PC-3 (cell line): ENCODE measurements at regions not wholly inside any gene's neighbourhood (a gene's known extent, or its start where the extent isn't known, plus 50 kb on each side); places are given as distances from the start of the nearest gene placed in this dataset.
"Not testable (repeated sequence)": the region's sequence is repeated elsewhere in the genome, so short reads cannot be mapped to it uniquely, and the experiment has no call there.

Experiments used
- CTCF ChIP-seq: fragments of 300-600 bp; sonication (generic); conservative IDR thresholded peaks from 2 replicates; pipeline ENCODE4 v1.5.1; 2017; ENCODE audit warnings: antibody characterized with exemption, low read depth, mild to moderate bottlenecking, low read length
- EZH2 ChIP-seq: fragments of 300-600 bp; sonication (generic); IDR thresholded peaks from one replicate; pipeline ENCODE4 v1.6.1; 2017; ENCODE audit warnings: antibody characterized with exemption, mild to moderate bottlenecking, low read length; ENCODE audit not compliant: unreplicated experiment

- not testable (repeated sequence) for TF ChIP-seq CTCF, EZH2
Measured at GRCh38 chr21:10384304-10384861, 137.0 kb upstream of the TPTE start.
